ENCODE measurements at regions not wholly inside any gene's neighbourhood (a gene's known extent, or its start where the extent isn't known, plus 50 kb on each side); places are given as distances from the start of the nearest gene placed in this dataset.
"Not testable (repeated sequence)": the region's sequence is repeated elsewhere in the genome, so short reads cannot be mapped to it uniquely, and the experiment has no call there.

DNA sequence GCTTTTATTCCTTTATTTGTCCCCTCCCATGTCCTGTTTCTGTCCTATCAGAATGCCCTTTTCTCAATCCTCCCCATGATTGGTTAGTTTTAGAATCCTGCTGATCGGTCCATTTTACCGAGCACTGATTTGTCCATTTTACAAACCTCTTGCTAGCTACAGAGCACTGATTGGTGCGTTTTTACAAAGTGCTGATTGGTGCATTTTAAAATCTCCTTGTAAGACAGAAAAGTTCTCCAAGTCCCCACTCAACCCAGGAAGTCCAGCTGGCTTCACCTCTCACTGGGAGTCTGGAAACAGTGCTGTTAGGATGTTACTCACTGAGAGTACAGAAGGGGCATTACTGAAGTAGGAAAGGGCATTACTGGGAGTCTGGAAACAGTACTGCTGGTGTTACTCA lies 461.7 kb upstream of the CDH4 start:
- TF ChIP-seq, protein P1, sequence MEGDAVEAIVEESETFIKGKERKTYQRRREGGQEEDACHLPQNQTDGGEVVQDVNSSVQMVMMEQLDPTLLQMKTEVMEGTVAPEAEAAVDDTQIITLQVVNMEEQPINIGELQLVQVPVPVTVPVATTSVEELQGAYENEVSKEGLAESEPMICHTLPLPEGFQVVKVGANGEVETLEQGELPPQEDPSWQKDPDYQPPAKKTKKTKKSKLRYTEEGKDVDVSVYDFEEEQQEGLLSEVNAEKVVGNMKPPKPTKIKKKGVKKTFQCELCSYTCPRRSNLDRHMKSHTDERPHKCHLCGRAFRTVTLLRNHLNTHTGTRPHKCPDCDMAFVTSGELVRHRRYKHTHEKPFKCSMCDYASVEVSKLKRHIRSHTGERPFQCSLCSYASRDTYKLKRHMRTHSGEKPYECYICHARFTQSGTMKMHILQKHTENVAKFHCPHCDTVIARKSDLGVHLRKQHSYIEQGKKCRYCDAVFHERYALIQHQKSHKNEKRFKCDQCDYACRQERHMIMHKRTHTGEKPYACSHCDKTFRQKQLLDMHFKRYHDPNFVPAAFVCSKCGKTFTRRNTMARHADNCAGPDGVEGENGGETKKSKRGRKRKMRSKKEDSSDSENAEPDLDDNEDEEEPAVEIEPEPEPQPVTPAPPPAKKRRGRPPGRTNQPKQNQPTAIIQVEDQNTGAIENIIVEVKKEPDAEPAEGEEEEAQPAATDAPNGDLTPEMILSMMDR (IDR thresholded peaks at IDR 0.05; ENCODE audit: insufficient read depth, low read length) = not testable (repeated sequence)
- TF ChIP-seq POLR2AphosphoS5, GABPA (IDR thresholded peaks at IDR 0.05; ENCODE audit: low read depth): not testable (repeated sequence)

Measured in HL-60 (cell line).